Keratinocyte (primary cell): ENCODE measurements at regions not wholly inside any gene's neighbourhood (a gene's known extent, or its start where the extent isn't known, plus 50 kb on each side); places are given as distances from the start of the nearest gene placed in this dataset.

Source experiments
- DNase-seq: peaks from one replicate; pipeline ENCODE4 v3.0.0-alpha.2; 2011; ENCODE audit warnings: low read depth, missing footprints, low spot score
- FAIRE-seq: peaks from 2 replicates; lab custom pipeline; 2011; peaks lifted over from hg19 to GRCh38; lab: Jason Lieb, UNC
- H2AFZ ChIP-seq: 2 replicates; pipeline ENCODE4 v1.6.0; 2012; ENCODE audit warnings: low read length, control low read depth, inconsistent platforms; ENCODE audit not compliant: control insufficient read depth
- H3K27ac ChIP-seq: 2 replicates; pipeline ENCODE4 v1.5.1; 2011; ENCODE audit warnings: low read length; ENCODE audit not compliant: control insufficient read depth, insufficient read depth
- H3K27me3 ChIP-seq: 3 replicates; pipeline ENCODE4 v1.6.0; 2011; ENCODE audit warnings: low read length; ENCODE audit not compliant: control insufficient read depth, insufficient read depth; ENCODE audit errors: extremely low read depth
- H3K36me3 ChIP-seq, 2 experiments: 2 replicates in 1 of 2; 3 replicates in 1 of 2; pipeline ENCODE4 v1.5.1; 2011; ENCODE audit warnings: low read length in 2 of 2, mild to moderate bottlenecking in 1 of 2; ENCODE audit not compliant: control insufficient read depth in 2 of 2, insufficient read depth in 2 of 2; ENCODE audit errors: extremely low read depth in 1 of 2
- H3K4me1 ChIP-seq: 3 replicates; pipeline ENCODE4 v1.5.1; 2011; ENCODE audit warnings: low read length; ENCODE audit not compliant: control insufficient read depth, insufficient read depth; ENCODE audit errors: extremely low read depth
- H3K4me2 ChIP-seq: 3 replicates; pipeline ENCODE4 v1.6.0; 2011; ENCODE audit warnings: low read depth, low read length; ENCODE audit not compliant: control insufficient read depth, insufficient read depth; ENCODE audit errors: extremely low read depth
- H3K4me3 ChIP-seq, 3 experiments: fragments of 200-600 bp in 1 of 3; sonication (generic) in 1 of 3; 2 replicates in 2 of 3; 3 replicates in 1 of 3; pipeline ENCODE4 v1.5.1; 2011 to 2016; ENCODE audit warnings: low read length in 3 of 3, mild to moderate bottlenecking in 3 of 3, control low read depth in 2 of 3, inconsistent platforms in 1 of 3, low read depth in 1 of 3, mixed read lengths in 1 of 3, mixed run types in 1 of 3, moderate library complexity in 1 of 3; ENCODE audit not compliant: control insufficient read depth in 2 of 3, insufficient read depth in 2 of 3; ENCODE audit errors: extremely low read depth in 1 of 3
- H3K79me2 ChIP-seq: 2 replicates; pipeline ENCODE4 v1.6.0; 2012; ENCODE audit warnings: low read length; ENCODE audit not compliant: control insufficient read depth, insufficient read depth
- H3K9ac ChIP-seq: 3 replicates; pipeline ENCODE4 v1.6.0; 2011; ENCODE audit warnings: low read length; ENCODE audit not compliant: control insufficient read depth, insufficient read depth; ENCODE audit errors: extremely low read depth
- H3K9me1 ChIP-seq: 3 replicates; pipeline ENCODE4 v1.6.0; 2011; ENCODE audit warnings: low read length; ENCODE audit not compliant: control insufficient read depth, insufficient read depth; ENCODE audit errors: extremely low read depth
- H3K9me3 ChIP-seq: 2 replicates; pipeline ENCODE4 v1.5.1; 2012; ENCODE audit warnings: low read depth, low read length; ENCODE audit not compliant: control insufficient read depth
- H4K20me1 ChIP-seq: 3 replicates; pipeline ENCODE4 v1.6.0; 2011; ENCODE audit warnings: low read length; ENCODE audit not compliant: control insufficient read depth, insufficient read depth; ENCODE audit errors: extremely low read depth
- CTCF ChIP-seq, 3 experiments: IDR thresholded peaks in 1 of 3; conservative IDR thresholded peaks in 1 of 3; optimal IDR thresholded peaks in 1 of 3; 2 replicates in 2 of 3; 3 replicates in 1 of 3; pipeline versions ENCODE3 to v1.5.1; 2011; ENCODE audit warnings: low read length in 3 of 3, mild to moderate bottlenecking in 3 of 3, moderate library complexity in 2 of 3, control low read depth in 1 of 3, inconsistent platforms in 1 of 3; ENCODE audit not compliant: insufficient read depth in 2 of 3; ENCODE audit errors: extremely low read depth in 1 of 3
- EZH2 ChIP-seq: IDR thresholded peaks from one replicate; pipeline ENCODE4 v1.6.1; 2012; ENCODE audit warnings: inconsistent platforms, mild to moderate bottlenecking, low read length, moderate library complexity
- dilution Hi-C: fragments of 300-500 bp; cut with MboI; formaldehyde crosslinking; loops from one replicate; pipeline ENCODE4 v1.7.0; 2020; ENCODE audit warnings: low sequenced_read_pairs; ENCODE audit not compliant: extremely low pct_ligation_motif_present

GRCh38 chr1:67973051-67973450, 77.4 kb downstream of the DIRAS3 start:
- no peaks in the 10 kb centered on the region for H4K20me1 ChIP-seq
- FAIRE-seq, result no peak
- H3K4me2 ChIP-seq, result no peak overlapping the region
- H2AFZ ChIP-seq, result no peak overlapping the region
- dilution Hi-C loops, result no loop called here
- H3K9ac ChIP-seq, result no peak overlapping the region
- peaks cover 6% of the 10 kb centered on the region for H3K4me1 ChIP-seq
- no peaks in the 10 kb centered on the region for H3K9me1 ChIP-seq
- H3K9me3 ChIP-seq, result peaks cover 2% of the 10 kb centered on the region
- H3K27ac ChIP-seq, result no peak overlapping the region
- no peaks in the 10 kb centered on the region for H3K79me2 ChIP-seq
- no peak overlapping the region for H3K4me3 ChIP-seq
- H3K36me3 ChIP-seq, result no peaks in the 10 kb centered on the region
- no peaks in the 10 kb centered on the region for H3K27me3 ChIP-seq
- no peak for DNase-seq
- TF ChIP-seq EZH2, result no peak
- TF ChIP-seq CTCF (optimal IDR thresholded peaks at IDR 0.05 in 1 of 3, IDR thresholded peaks at IDR 0.05 in 1 of 3, conservative IDR thresholded peaks at IDR 0.05 in 1 of 3; ENCODE audit: extremely low read depth in 1 of 3, insufficient read depth in 2 of 3, low read length in 3 of 3), result no peak

DNA sequence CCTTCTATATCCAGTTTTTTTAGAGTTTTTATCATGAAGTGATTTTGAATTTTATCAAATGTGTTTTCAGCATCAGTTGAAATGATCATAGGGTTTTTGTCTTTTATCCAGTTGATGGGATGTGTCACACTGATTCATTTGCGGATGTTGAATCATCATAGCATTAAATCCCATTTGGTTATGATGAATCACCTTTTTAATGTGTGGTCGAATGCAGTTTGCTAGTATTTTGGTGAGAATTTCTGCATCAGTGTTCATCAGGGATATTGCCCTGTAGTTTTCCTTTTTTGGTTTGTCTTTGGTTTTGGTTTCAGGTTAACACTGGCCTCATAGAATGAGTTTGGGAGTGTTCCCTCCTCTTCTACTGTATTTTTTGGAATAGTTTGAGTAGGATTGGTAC, 80.3 kb downstream of the DIRAS3 start:
- no peak for TF ChIP-seq CTCF (optimal IDR thresholded peaks at IDR 0.05 in 1 of 3, IDR thresholded peaks at IDR 0.05 in 1 of 3, conservative IDR thresholded peaks at IDR 0.05 in 1 of 3; ENCODE audit: extremely low read depth in 1 of 3, insufficient read depth in 2 of 3, low read length in 3 of 3)
- TF ChIP-seq EZH2, result no peak
- Histone ChIP-seq H3K9me1 (no peaks in the 10 kb centered on the region), H2AFZ (no peak overlapping the region), H3K9me3 (peaks cover 2% of the 10 kb centered on the region), H3K27ac (peak overlapping the region; percentile 42), H3K4me1 (peaks cover 6% of the 10 kb centered on the region), H3K79me2 (no peaks in the 10 kb centered on the region), H3K4me3 (no peak overlapping the region), H3K9ac (no peak overlapping the region), H3K4me2 (peak overlapping the region; percentile 44), H3K27me3 (no peaks in the 10 kb centered on the region), H4K20me1 (no peaks in the 10 kb centered on the region), H3K36me3 (no peaks in the 10 kb centered on the region)
- dilution Hi-C loops, result no loop called here
- DNase-seq (peak; percentile 30), FAIRE-seq (peak; percentile 98)
